ENCODE measurements at regions not wholly inside any gene's neighbourhood (a gene's known extent, or its start where the extent isn't known, plus 50 kb on each side); places are given as distances from the start of the nearest gene placed in this dataset.

- Histone ChIP-seq H3K4me3 (ENCODE audit: low read depth, low read length) (no peak overlapping the region), H3K9me3 (no peaks in the 10 kb centered on the region), H3K27me3 (no peaks in the 10 kb centered on the region), H3K36me3 (no peaks in the 10 kb centered on the region), H3K4me1 (0 out of 2 replicates have a peak, but pooled peaks cover 2% of the 10 kb centered on the region)
- no peak for TF ChIP-seq CTCF (IDR thresholded peaks at IDR 0.05; ENCODE audit: low read depth, low read length)
- DNase-seq, result no peak
Observed at GRCh38 chr3:34969513-34969912, 669.8 kb upstream of the ARPP21 start.

- Histone ChIP-seq H3K27me3 (no peaks in the 10 kb centered on the region), H3K4me1 (0 out of 2 replicates have a peak, but pooled peaks cover 2% of the 10 kb centered on the region), H3K9me3 (no peaks in the 10 kb centered on the region), H3K36me3 (no peaks in the 10 kb centered on the region), H3K4me3 (ENCODE audit: low read depth, low read length) (no peak overlapping the region)
- TF ChIP-seq CTCF (IDR thresholded peaks at IDR 0.05; ENCODE audit: low read depth, low read length), result no peak
- DNase-seq, result no peak
Observed at GRCh38 chr3:34972481-34972880, 666.8 kb upstream of the ARPP21 start.

- Histone ChIP-seq H3K9me3 (no peaks in the 10 kb centered on the region), H3K36me3 (no peaks in the 10 kb centered on the region), H3K27me3 (no peaks in the 10 kb centered on the region), H3K4me3 (ENCODE audit: low read depth, low read length) (no peak overlapping the region), H3K4me1 (0 out of 2 replicates have a peak, but pooled peaks cover 2% of the 10 kb centered on the region)
- DNase-seq, result no peak
- no peak for TF ChIP-seq CTCF (IDR thresholded peaks at IDR 0.05; ENCODE audit: low read depth, low read length)
Observed at GRCh38 chr3:34973586-34973985, 665.7 kb upstream of the ARPP21 start.

GRCh38 chr3:34983631-34984030, 655.7 kb upstream of the ARPP21 start:
- no peak overlapping the region for H3K4me3 ChIP-seq (ENCODE audit: low read depth, low read length)
- DNase-seq, result no peak
- TF ChIP-seq CTCF (IDR thresholded peaks at IDR 0.05; ENCODE audit: low read depth, low read length), result no peak
- H3K36me3 ChIP-seq, result no peaks in the 10 kb centered on the region
- H3K27me3 ChIP-seq, result no peaks in the 10 kb centered on the region
- H3K9me3 ChIP-seq, result no peaks in the 10 kb centered on the region
- no peaks in the 10 kb centered on the region for H3K4me1 ChIP-seq

GRCh38 chr3:34988296-34988695, 651.0 kb upstream of the ARPP21 start:
- Histone ChIP-seq H3K4me3 (ENCODE audit: low read depth, low read length) (no peak overlapping the region), H3K9me3 (no peaks in the 10 kb centered on the region), H3K4me1 (no peaks in the 10 kb centered on the region), H3K27me3 (no peaks in the 10 kb centered on the region), H3K36me3 (no peaks in the 10 kb centered on the region)
- no peak for DNase-seq
- TF ChIP-seq CTCF (IDR thresholded peaks at IDR 0.05; ENCODE audit: low read depth, low read length), result no peak

GRCh38 chr3:34995796-34996430, 643.4 kb upstream of the ARPP21 start:
- no peak for TF ChIP-seq CTCF (IDR thresholded peaks at IDR 0.05; ENCODE audit: low read depth, low read length)
- Histone ChIP-seq H3K27me3 (no peaks in the 10 kb centered on the region), H3K36me3 (no peaks in the 10 kb centered on the region), H3K4me1 (no peaks in the 10 kb centered on the region), H3K9me3 (no peaks in the 10 kb centered on the region), H3K4me3 (ENCODE audit: low read depth, low read length) (no peak overlapping the region)
- DNase-seq, result no peak

Data from BE2C (cell line).